Endothelial cell of umbilical vein (primary cell): ENCODE measurements at regions not wholly inside any gene's neighbourhood (a gene's known extent, or its start where the extent isn't known, plus 50 kb on each side); places are given as distances from the start of the nearest gene placed in this dataset.

ENCODE experiments used
- BruUV-seq: library from RNA; stranded (reverse); fragments of 400-500 nt; replicated peaks from 2 replicates; lab custom pipeline; 2021; lab: Mats Ljungman, UMichigan
- CTCF ChIA-PET: fragments of 300-600, 350-600 bp; sonication (Branson Sonifier 250); formaldehyde crosslinking; loops from one replicate; lab custom pipeline; 2021; ENCODE audit warnings: antibody characterized with exemption, inconsistent platforms; lab: Charles Lee
- POLR2A ChIA-PET: fragments of 300-600, 350-600 bp; sonication (Branson Sonifier 250); formaldehyde crosslinking; loops from one replicate; lab custom pipeline; 2021; ENCODE audit warnings: antibody characterized with exemption, inconsistent platforms; lab: Charles Lee
- DNase-seq: peaks from one replicate; pipeline ENCODE4 v3.0.0-alpha.2; 2011; ENCODE audit warnings: low read depth, low spot score
- FAIRE-seq: peaks from 2 replicates; lab custom pipeline; 2011; peaks lifted over from hg19 to GRCh38; lab: Jason Lieb, UNC
- H2AFZ ChIP-seq: 2 replicates; pipeline ENCODE4 v1.6.0; 2012; ENCODE audit warnings: low read depth, low read length, control low read depth, inconsistent platforms
- H3K27ac ChIP-seq: 2 replicates; pipeline ENCODE4 v1.5.1; 2011; ENCODE audit warnings: low read depth, mild to moderate bottlenecking, control low read depth, low read length, moderate library complexity; ENCODE audit not compliant: insufficient read depth
- H3K27me3 ChIP-seq, 2 experiments: 2 replicates each; pipeline versions ENCODE4 v1.6.0 to v1.6.1; 2011; ENCODE audit warnings: low read length in 2 of 2, mixed read lengths in 1 of 2; ENCODE audit not compliant: control insufficient read depth in 2 of 2, insufficient read depth in 2 of 2
- H3K36me3 ChIP-seq, 2 experiments: 2 replicates in 1 of 2; 3 replicates in 1 of 2; pipeline ENCODE4 v1.5.1; 2011; ENCODE audit warnings: low read length in 2 of 2, mild to moderate bottlenecking in 1 of 2, moderate library complexity in 1 of 2; ENCODE audit not compliant: control insufficient read depth in 2 of 2, insufficient read depth in 2 of 2; ENCODE audit errors: extremely low read depth in 1 of 2
- H3K4me1 ChIP-seq: 3 replicates; pipeline ENCODE4 v1.5.1; 2011; ENCODE audit warnings: mild to moderate bottlenecking, low read length; ENCODE audit not compliant: control insufficient read depth, insufficient read depth; ENCODE audit errors: extremely low read depth
- H3K4me2 ChIP-seq: 2 replicates; pipeline ENCODE4 v1.6.1; 2011; ENCODE audit warnings: low read length, control low read depth, mixed read lengths; ENCODE audit not compliant: insufficient read depth
- H3K4me3 ChIP-seq, 3 experiments: fragments of 200-600 bp in 1 of 3; sonication (generic), shearing (Covaris generic) in 1 of 3; replicated peaks in 1 of 3; 2 replicates each; pipeline ENCODE4 v1.5.1; 2011 to 2016; ENCODE audit warnings: control low read depth in 3 of 3, low read length in 3 of 3, mild to moderate bottlenecking in 2 of 3, inconsistent platforms in 1 of 3, low read depth in 1 of 3, moderate library complexity in 1 of 3; ENCODE audit not compliant: insufficient read depth in 1 of 3
- H3K79me2 ChIP-seq: 2 replicates; pipeline ENCODE4 v1.6.0; 2012; ENCODE audit warnings: low read length, inconsistent platforms; ENCODE audit not compliant: control insufficient read depth, insufficient read depth
- H3K9ac ChIP-seq: replicated peaks from 2 replicates; pipeline ENCODE3; 2011; ENCODE audit warnings: low read length, control low read depth; ENCODE audit not compliant: insufficient read depth; ENCODE audit errors: extremely low read depth
- H3K9me1 ChIP-seq: replicated peaks from 3 replicates; pipeline ENCODE4 v1.6.0; 2011; ENCODE audit warnings: mild to moderate bottlenecking, low read length; ENCODE audit not compliant: control insufficient read depth, insufficient read depth; ENCODE audit errors: extremely low read depth
- H3K9me3 ChIP-seq: replicated peaks from 2 replicates; pipeline ENCODE4 v1.5.1; 2012; ENCODE audit warnings: low read length, inconsistent platforms; ENCODE audit not compliant: control insufficient read depth, insufficient read depth
- H4K20me1 ChIP-seq: replicated peaks from 2 replicates; pipeline ENCODE3; 2011; ENCODE audit warnings: mild to moderate bottlenecking, low read length; ENCODE audit not compliant: control insufficient read depth, insufficient read depth; ENCODE audit errors: extremely low read depth
- CTCF ChIP-seq, 2 donors: IDR thresholded peaks; 1 replicate in 1 of 2; 2 replicates in 1 of 2; pipeline ENCODE4 v1.5.1; 2011; ENCODE audit warnings: low read length in 2 of 2, mild to moderate bottlenecking in 2 of 2, moderate library complexity in 2 of 2, control low read depth in 1 of 2, inconsistent platforms in 1 of 2, low read depth in 1 of 2; ENCODE audit not compliant: insufficient read depth in 1 of 2; ENCODE audit errors: extremely low read depth in 1 of 2
- EZH2 ChIP-seq: IDR thresholded peaks from 2 replicates; pipeline ENCODE4 v1.6.1; 2012; ENCODE audit warnings: borderline replicate concordance, low read depth, mild to moderate bottlenecking, moderate library complexity, low read length, inconsistent platforms; ENCODE audit not compliant: severe bottlenecking
- FOS ChIP-seq: IDR thresholded peaks from 2 replicates; pipeline ENCODE4 v1.6.1; 2011; ENCODE audit warnings: mild to moderate bottlenecking, low read length, moderate library complexity, borderline replicate concordance; ENCODE audit not compliant: insufficient read depth
- GATA2 ChIP-seq: IDR thresholded peaks from 2 replicates; pipeline ENCODE4 v1.7.0; 2011; ENCODE audit warnings: low read depth, mild to moderate bottlenecking, moderate library complexity, mixed read lengths, low read length; ENCODE audit not compliant: insufficient read length, insufficient read depth
- JUN ChIP-seq: IDR thresholded peaks from 2 replicates; pipeline ENCODE4 v1.6.1; 2011; ENCODE audit warnings: borderline replicate concordance, low read depth; ENCODE audit not compliant: insufficient read length, insufficient read depth
- MAX ChIP-seq: IDR thresholded peaks from 2 replicates; pipeline ENCODE4 v1.6.1; 2011; ENCODE audit not compliant: insufficient read depth, insufficient read length
- MYC ChIP-seq: IDR thresholded peaks from one replicate; pipeline ENCODE4 v1.6.1; 2011; ENCODE audit warnings: mild to moderate bottlenecking, low read depth, low read length
- POLR2A ChIP-seq: IDR thresholded peaks from 2 replicates; pipeline ENCODE4 v1.6.1; 2012; ENCODE audit warnings: low read depth, mild to moderate bottlenecking, control low read depth, low read length
- POLR2AphosphoS5 ChIP-seq: IDR thresholded peaks from 2 replicates; pipeline ENCODE4 v1.6.1; 2012; ENCODE audit warnings: low read depth, mild to moderate bottlenecking, control low read depth, low read length, moderate library complexity; ENCODE audit not compliant: insufficient read depth
- dilution Hi-C: fragments of 300-500 bp; cut with MboI; formaldehyde crosslinking; loops from one replicate; pipeline ENCODE4 v1.15.0; 2019; ENCODE audit warnings: low sequenced_read_pairs; ENCODE audit not compliant: extremely low pct_ligation_motif_present
- intact Hi-C: fragments of 100-400 bp; cut with micrococcal nuclease; formaldehyde crosslinking; loops from one replicate; pipeline ENCODE4 v1.10.0; 2022

- no peaks in the 10 kb centered on the region for H4K20me1 ChIP-seq
- intact Hi-C loops (loop anchor here (10.0 kb wide), 1 partner anchor 643 kb away; no protein-coding TSS in a partner anchor), dilution Hi-C loops (no loop called here)
- no peak overlapping the region for H2AFZ ChIP-seq
- H3K79me2 ChIP-seq, result no peaks in the 10 kb centered on the region
- H3K9ac ChIP-seq, result no peak overlapping the region
- no peaks in the 10 kb centered on the region for H3K36me3 ChIP-seq
- no peaks in the 10 kb centered on the region for H3K4me1 ChIP-seq
- no peak overlapping the region for H3K27ac ChIP-seq
- no TSS peak for BruUV-seq
- H3K4me2 ChIP-seq, result no peak overlapping the region
- no peak for TF ChIP-seq FOS
- no peak for TF ChIP-seq CTCF (IDR thresholded peaks at IDR 0.05; ENCODE audit: extremely low read depth in 1 of 2, insufficient read depth in 1 of 2, low read depth in 1 of 2, low read length in 2 of 2)
- no peak for TF ChIP-seq JUN
- no peak for TF ChIP-seq MAX
- no peak for TF ChIP-seq EZH2
- no peak for TF ChIP-seq POLR2AphosphoS5
- no peak for TF ChIP-seq GATA2
- no peak for TF ChIP-seq MYC
- no peak for TF ChIP-seq POLR2A
- CTCF ChIA-PET, result no interaction called here
- H3K4me3 ChIP-seq, result no peak overlapping the region
- DNase-seq, result no peak
- H3K9me1 ChIP-seq, result no peaks in the 10 kb centered on the region
- no peaks in the 10 kb centered on the region for H3K27me3 ChIP-seq
- POLR2A ChIA-PET, result no interaction called here
- H3K9me3 ChIP-seq, result no peaks in the 10 kb centered on the region
- no peak for FAIRE-seq
These were observed 833.7 kb upstream of the ROBO1 start for GRCh38 chr3:80601479-80601878.
